GM12891 (cell line): ENCODE measurements at regions not wholly inside any gene's neighbourhood (a gene's known extent, or its start where the extent isn't known, plus 50 kb on each side); places are given as distances from the start of the nearest gene placed in this dataset.
"Not testable (repeated sequence)": the region's sequence is repeated elsewhere in the genome, so short reads cannot be mapped to it uniquely, and the experiment has no call there.

Source experiments
- DNase-seq: peaks from one replicate; pipeline ENCODE4 v3.0.0; 2011; ENCODE audit warnings: low spot score; ENCODE audit not compliant: insufficient read length
- FAIRE-seq: peaks from 2 replicates; lab custom pipeline; 2011; peaks lifted over from hg19 to GRCh38; lab: Jason Lieb, UNC
- PAX5 ChIP-seq: IDR thresholded peaks from 2 replicates; pipeline ENCODE4 v1.6.1; 2011; ENCODE audit warnings: low read length, moderate library complexity, mild to moderate bottlenecking; ENCODE audit not compliant: insufficient read depth, severe bottlenecking
- POLR2A ChIP-seq: IDR thresholded peaks from 2 replicates; pipeline ENCODE4 v1.6.1; 2011; ENCODE audit warnings: low read depth, low read length, control low read depth
- POLR2AphosphoS5 ChIP-seq: IDR thresholded peaks from 2 replicates; pipeline ENCODE4 v1.6.1; 2011; ENCODE audit warnings: low read depth, low read length, control low read depth
- POU2F2 ChIP-seq: IDR thresholded peaks from 2 replicates; pipeline ENCODE4 v1.6.1; 2011; ENCODE audit warnings: low read depth, mild to moderate bottlenecking, control low read depth, low read length, moderate library complexity
- SPI1 ChIP-seq: IDR thresholded peaks from 2 replicates; pipeline ENCODE4 v1.6.1; 2011; ENCODE audit warnings: low read depth, low read length, control low read depth
- TAF1 ChIP-seq: IDR thresholded peaks from 2 replicates; pipeline ENCODE4 v1.6.1; 2011; ENCODE audit warnings: low read depth, low read length, control low read depth

GRCh38 chr3:55144015-55144673, 216.3 kb upstream of the LRTM1 start:
- no peak for FAIRE-seq
- DNase-seq: no peak
- TF ChIP-seq POU2F2: no peak
- no peak for TF ChIP-seq POLR2A
- no peak for TF ChIP-seq POLR2AphosphoS5
- TF ChIP-seq PAX5: no peak
- TF ChIP-seq TAF1: no peak
- no peak for TF ChIP-seq SPI1

DNA sequence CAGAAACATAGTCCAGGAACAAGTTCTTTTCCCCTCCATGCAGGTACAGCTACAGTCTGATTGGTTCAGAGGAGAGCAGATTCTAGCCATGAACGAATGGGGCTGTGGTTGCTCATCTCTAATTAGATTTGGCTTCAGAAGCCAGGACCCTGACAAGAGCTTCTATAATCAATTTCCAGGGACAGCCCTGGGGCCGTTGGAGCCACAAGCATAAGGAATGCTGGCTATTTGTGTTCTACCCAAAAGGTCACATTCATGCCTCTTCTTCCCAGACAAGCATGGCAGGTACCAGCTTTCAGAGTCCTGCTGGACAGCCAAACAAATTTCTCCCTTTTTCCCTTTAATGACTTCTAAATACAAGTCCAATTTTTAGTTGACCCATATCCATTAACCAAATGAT, 215.5 kb upstream of the LRTM1 start:
- TF ChIP-seq POLR2AphosphoS5: no peak
- no peak for TF ChIP-seq TAF1
- TF ChIP-seq PAX5: no peak
- TF ChIP-seq POU2F2: no peak
- no peak for TF ChIP-seq SPI1
- no peak for TF ChIP-seq POLR2A
- no peak for DNase-seq
- FAIRE-seq: no peak

- not testable (repeated sequence) for FAIRE-seq, DNase-seq
Observed at GRCh38 chr3:55136291-55136690, 208.4 kb upstream of the LRTM1 start.

- FAIRE-seq (no peak), DNase-seq (no peak)
- TF ChIP-seq PAX5: no peak
Observed at GRCh38 chr3:55128225-55128823, 200.5 kb upstream of the LRTM1 start.

DNA sequence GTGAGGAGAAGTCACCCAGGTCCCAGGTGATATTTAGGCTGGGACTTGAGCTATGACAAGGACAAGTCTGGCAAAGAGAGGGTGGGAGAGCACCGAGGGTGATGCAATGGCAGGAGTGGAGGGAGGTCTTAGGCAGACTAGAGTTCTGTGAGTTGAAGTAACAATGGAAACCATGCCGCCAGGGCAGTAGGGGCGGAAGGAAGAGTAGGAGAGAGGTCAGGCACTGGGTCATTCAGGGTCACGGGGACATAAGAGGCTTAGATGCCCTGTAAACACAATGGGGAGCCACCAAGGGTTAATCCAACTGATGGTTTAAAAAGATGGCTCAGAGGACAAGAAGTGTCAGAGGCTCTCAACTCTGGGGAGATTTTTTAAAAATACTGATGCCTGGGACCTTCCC, 199.7 kb upstream of the LRTM1 start:
- TF ChIP-seq POLR2AphosphoS5 (no peak), POU2F2 (no peak), PAX5 (no peak), SPI1 (no peak), TAF1 (no peak), POLR2A (no peak)
- DNase-seq (no peak), FAIRE-seq (no peak)

GRCh38 chr3:55124371-55124770, 196.5 kb upstream of the LRTM1 start:
- DNase-seq: no peak
- no peak for FAIRE-seq
- no peak for TF ChIP-seq TAF1
- no peak for TF ChIP-seq POU2F2
- no peak for TF ChIP-seq POLR2AphosphoS5
- TF ChIP-seq POLR2A: no peak
- no peak for TF ChIP-seq SPI1
- TF ChIP-seq PAX5: no peak
